HG02981 (cell line): ENCODE measurements at regions not wholly inside any gene's neighbourhood (a gene's known extent, or its start where the extent isn't known, plus 50 kb on each side); places are given as distances from the start of the nearest gene placed in this dataset.

Experiments used
- ATAC-seq: cut with Tn5 transposase; IDR thresholded peaks from one replicate; pipeline ENCODE4 v1.9.1; 2021; ENCODE audit warnings: mild to moderate bottlenecking, moderate library complexity; ENCODE audit not compliant: unreplicated experiment

GRCh38 chr9:103755441-103755840 lies 338.7 kb upstream of the SMC2 start:
- no peak for ATAC-seq

- ATAC-seq, result no peak
Measured at GRCh38 chr9:103755986-103756385, 338.1 kb upstream of the SMC2 start.

DNA sequence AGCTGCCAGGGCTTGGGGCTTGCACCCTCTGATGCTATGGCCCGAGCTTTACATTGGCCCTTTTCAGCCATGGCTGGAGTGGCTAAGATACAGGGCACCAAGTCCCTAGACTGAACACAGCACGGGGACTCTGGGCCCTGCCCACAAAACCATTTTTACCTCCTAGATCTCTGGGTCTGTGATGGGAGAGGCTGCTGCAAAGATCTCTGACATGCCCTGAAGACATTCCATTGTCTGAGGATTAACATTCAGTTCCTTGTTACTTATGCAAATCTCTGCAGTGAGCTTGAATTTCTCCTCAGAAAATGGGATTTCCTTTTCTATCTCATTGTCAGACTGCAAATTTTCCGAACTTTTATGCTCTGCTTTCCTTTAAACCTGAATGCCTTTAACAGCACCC lies 337.0 kb upstream of the SMC2 start:
- no peak for ATAC-seq

DNA sequence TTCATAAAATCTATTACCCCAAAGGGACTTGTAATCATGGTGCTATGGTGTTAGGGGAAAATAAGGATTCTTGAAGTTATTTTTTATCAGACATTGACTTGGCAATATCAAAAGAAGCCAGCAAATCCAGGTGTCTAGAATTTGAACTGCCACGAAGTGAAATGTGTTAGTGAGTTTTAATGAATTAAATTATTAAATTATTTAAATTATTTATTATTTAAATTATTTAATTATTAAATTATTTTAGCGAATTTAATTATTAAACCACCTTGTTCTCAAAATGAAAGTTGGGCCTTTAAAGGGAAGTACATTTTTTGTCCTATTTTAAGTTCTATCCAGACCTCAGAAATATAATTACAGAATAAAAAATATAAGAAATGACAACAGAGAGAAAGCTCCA lies 332.6 kb upstream of the SMC2 start:
- ATAC-seq, result no peak

GRCh38 chr9:103789686-103790085 lies 304.4 kb upstream of the SMC2 start:
- ATAC-seq, result peak; percentile 96

- peak; percentile 100 for ATAC-seq
Measured at GRCh38 chr9:103798620-103799019, 295.5 kb upstream of the SMC2 start.

DNA sequence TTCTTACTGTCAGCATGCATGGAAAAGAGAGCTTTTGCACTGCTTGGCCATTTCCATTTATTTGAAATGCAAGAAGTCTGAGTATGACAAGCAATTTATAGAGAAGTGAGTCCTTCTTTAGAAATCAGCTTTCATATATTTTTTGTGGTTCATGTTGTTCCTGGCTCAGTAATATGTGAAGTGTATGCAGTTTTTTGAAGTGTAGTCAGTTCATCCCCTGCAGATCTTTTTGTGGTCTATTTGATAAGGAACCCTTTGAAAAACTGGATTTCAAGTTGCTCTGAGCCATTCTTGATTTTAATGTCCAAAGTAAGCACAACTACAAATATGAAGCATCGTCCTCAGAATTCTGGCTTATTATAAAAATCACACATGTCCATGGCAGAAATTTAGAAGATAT lies 294.1 kb upstream of the SMC2 start:
- ATAC-seq, result no peak

- ATAC-seq, result no peak
Measured at GRCh38 chr9:103802068-103802467, 292.0 kb upstream of the SMC2 start.

- no peak for ATAC-seq
Measured at GRCh38 chr9:103803245-103803644, 290.9 kb upstream of the SMC2 start.

- no peak for ATAC-seq
Measured at GRCh38 chr9:103804077-103804735, 289.9 kb upstream of the SMC2 start.

GRCh38 chr9:103809745-103810144 lies 284.4 kb upstream of the SMC2 start:
- no peak for ATAC-seq

GRCh38 chr9:103811462-103811861 lies 282.6 kb upstream of the SMC2 start:
- ATAC-seq, result no peak

DNA sequence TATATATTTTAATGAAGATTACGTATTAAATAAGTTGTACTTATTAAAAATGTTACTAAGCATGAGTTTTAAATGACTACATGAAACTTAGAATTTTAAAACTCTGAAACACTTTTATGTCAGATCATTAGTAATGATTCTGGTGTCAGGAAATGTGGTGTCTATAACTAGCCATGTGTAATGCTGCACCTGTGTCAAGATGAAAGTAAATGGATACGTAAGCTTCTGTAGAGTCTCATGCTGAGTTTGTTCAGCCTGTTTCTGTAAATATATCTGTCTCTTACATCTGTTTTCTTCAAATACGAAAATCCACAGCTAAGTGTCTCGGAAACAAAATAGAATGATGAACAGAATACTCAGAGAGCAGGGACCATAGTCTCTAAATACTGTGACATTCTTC lies 278.0 kb upstream of the SMC2 start:
- ATAC-seq, result no peak

DNA sequence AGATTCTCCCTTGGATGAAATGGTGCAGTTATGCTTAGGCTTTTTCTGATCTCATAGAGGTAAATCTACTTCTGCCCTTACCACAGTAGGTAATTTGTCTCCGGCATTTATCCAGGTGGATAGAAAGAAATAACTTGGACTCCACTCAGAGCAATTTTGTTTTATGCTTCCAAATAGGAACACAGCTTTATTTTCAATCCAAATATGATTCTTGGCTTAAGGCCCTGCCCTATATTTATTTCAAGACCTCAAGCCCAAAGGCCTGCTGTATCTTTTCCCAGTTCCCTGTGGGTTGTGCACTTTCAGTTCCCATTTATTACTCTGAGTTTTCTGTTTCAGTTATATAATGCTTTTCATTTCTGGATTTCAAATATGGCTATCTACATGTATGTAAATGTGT lies 274.2 kb upstream of the SMC2 start:
- ATAC-seq, result no peak

DNA sequence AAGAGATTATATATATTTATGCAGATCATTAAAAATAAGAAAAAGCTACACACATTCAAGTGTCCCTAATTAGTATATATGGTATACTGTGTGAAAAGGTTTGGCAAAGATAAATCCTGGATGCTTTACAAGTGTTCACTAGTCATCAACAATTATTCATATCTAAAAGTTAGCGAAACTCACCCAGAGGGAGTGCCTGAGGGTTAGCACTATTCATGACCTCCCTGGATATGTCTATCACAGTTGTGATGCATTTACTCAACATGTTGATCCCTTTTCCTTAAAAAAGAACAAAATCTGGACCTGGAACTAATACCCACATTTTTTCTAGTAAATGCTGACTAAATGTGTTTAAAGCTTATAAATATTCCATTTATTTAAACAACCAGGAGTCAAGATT lies 273.0 kb upstream of the SMC2 start:
- ATAC-seq, result no peak

DNA sequence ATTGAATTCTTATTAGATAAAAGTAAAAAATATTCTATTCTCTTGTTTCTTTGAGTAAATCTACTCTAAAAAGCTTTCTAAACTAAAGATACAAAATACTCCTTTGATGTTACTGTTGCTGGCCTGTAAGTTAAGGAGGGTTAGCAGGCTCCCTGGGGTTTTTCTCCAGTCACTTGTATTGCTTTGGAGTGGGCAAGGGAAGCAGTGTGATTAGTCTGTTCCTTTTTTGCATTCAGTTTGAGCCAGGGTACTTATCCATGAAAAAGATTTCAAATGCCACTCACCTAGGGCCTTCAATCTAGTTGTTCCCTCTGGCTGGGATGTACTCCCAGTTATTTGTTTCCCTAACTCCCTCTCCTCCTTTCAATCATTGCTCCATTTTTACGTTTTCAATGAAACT lies 256.2 kb upstream of the SMC2 start:
- ATAC-seq, result no peak

GRCh38 chr9:103839197-103839596 lies 254.9 kb upstream of the SMC2 start:
- no peak for ATAC-seq

DNA sequence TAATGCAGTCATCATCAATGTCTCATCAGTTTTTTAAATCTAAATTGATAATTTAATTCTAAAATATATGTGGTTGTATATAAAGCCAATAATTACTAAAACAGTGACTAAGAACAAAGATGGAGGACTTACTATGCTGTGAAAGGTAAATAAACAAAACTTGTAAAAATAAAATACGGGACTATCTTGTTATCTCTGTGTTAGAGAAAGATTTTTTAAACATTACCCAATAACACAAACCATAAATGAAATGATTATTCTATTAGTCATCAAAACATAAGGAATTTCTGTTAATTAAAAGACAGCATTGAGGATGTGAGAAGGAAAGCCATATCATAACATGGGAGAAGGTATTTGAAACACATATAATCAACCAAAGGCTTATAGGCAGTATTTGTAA lies 226.2 kb upstream of the SMC2 start:
- ATAC-seq, result no peak

DNA sequence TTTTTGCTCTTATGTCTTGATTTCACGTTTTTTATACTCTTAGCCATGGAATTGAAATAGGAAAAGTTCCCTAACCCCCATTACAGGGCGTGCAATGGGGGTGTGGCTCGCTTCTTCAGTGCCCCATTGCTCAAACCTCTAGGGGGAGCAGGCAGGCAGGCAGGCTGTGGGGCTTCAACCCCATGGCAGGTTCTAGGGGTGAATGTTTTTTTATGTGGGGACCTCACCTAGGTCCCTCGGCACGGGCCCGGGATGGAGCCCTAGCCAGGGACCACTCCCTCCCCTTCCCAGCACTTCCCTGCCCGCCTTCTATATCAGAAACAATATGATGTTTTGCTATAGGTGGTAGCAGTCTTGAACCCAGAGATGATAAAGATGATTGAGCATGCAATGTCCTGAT lies 221.3 kb upstream of the SMC2 start:
- ATAC-seq, result no peak

DNA sequence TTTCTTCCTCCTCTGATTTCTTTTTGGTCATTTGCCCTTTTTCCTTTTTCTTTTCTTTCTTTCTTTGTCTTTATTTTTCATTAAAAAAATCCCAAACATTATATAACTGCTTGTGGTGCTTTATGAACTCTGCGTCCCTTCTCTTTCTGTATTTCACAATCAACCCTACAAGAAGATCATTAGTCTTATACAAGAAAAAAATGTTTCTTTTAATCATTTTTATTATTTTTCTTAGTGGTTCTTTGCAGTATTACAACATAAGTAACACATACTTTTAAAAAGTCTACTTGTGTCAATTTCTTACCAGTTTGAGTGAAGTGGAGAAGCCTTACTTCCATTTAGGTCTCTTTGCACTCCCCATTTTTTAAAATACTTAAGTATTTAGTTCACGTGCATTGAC lies 212.7 kb upstream of the SMC2 start:
- no peak for ATAC-seq

GRCh38 chr9:103889989-103890388 lies 204.1 kb upstream of the SMC2 start:
- ATAC-seq, result no peak

- no peak for ATAC-seq
Measured at GRCh38 chr9:103894184-103894583, 199.9 kb upstream of the SMC2 start.

DNA sequence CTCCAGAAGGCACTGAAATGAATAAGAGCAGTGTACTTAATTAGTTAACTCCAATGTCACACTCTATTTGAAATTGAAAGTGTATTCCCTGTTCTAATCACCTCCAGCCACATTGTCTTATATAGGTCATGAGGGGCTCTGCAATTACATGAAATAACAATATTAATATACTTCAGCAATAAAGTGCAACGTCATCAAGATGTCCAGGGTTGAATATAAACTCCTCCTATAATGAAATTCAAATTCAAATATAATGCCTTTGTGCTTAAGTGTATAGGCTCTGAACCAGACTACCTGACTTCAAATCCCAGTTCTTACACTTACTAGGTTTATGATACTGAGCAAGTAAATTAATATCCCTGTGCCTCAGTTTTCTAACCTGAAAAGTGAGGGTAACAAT lies 195.6 kb upstream of the SMC2 start:
- ATAC-seq, result no peak
